ENCODE measurements at regions not wholly inside any gene's neighbourhood (a gene's known extent, or its start where the extent isn't known, plus 50 kb on each side); places are given as distances from the start of the nearest gene placed in this dataset.

DNA sequence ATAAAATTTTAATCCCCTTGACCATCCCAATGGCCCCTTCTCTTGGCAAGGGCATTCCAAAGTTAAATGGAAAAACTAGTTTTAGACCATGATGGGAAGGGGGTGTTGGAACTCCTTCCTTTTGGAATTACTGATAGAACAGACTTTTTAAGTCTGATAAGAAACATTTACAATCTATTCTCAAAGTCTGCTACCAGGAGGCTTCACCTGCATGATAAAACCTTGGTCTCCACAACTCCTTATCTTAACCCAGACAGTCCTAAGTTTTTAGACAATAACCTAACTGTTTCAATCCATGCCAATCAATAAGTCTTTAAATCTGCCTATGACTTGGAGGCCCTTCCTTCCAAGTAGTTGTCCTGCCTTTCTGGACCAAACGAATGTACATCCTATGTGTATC is 63.9 kb upstream of the PGRMC2 start:
- peaks cover 20% of the 10 kb centered on the region for H3K4me1 ChIP-seq (ENCODE audit: insufficient read depth, low read length)
- H3K4me3 ChIP-seq (ENCODE audit: low read length), result no peak overlapping the region
- H2AFZ ChIP-seq (ENCODE audit: low read depth, low read length), result no peak overlapping the region
- H3K36me3 ChIP-seq (ENCODE audit: insufficient read depth, low read length), result no peaks in the 10 kb centered on the region
- H3K27me3 ChIP-seq (ENCODE audit: insufficient read depth, low read length), result no peaks in the 10 kb centered on the region
- H3K9me3 ChIP-seq (ENCODE audit: low read length), result no peaks in the 10 kb centered on the region

GRCh38 chr4:128350449-128351045 is 62.9 kb upstream of the PGRMC2 start:
- H3K27me3 ChIP-seq (ENCODE audit: insufficient read depth, low read length), result no peaks in the 10 kb centered on the region
- no peaks in the 10 kb centered on the region for H3K36me3 ChIP-seq (ENCODE audit: insufficient read depth, low read length)
- H3K9me3 ChIP-seq (ENCODE audit: low read length), result no peaks in the 10 kb centered on the region
- H3K4me1 ChIP-seq (ENCODE audit: insufficient read depth, low read length), result peaks cover 20% of the 10 kb centered on the region
- no peak overlapping the region for H2AFZ ChIP-seq (ENCODE audit: low read depth, low read length)
- H3K4me3 ChIP-seq (ENCODE audit: low read length), result no peak overlapping the region

DNA sequence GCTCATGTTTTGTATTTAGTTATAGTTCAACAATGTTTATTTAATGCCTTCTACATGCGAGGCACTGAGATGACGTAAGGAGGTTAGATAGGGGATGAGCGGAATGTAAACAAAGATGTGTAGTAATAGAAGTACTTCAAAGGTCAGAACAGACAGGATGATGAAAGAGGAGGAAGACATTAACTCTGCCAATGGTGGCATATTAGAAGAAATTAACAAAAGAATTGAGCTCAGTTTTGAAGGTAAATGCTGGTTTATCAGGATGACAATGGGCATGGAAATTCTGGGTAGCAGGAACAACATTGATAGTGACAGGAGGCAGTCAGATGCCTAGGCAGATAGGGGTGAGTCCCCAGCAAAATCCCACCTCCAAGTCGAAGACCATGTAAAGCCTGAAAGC is 62.3 kb upstream of the PGRMC2 start:
- H2AFZ ChIP-seq (ENCODE audit: low read depth, low read length), result no peak overlapping the region
- no peaks in the 10 kb centered on the region for H3K36me3 ChIP-seq (ENCODE audit: insufficient read depth, low read length)
- H3K4me3 ChIP-seq (ENCODE audit: low read length), result no peak overlapping the region
- H3K9me3 ChIP-seq (ENCODE audit: low read length), result no peaks in the 10 kb centered on the region
- H3K27me3 ChIP-seq (ENCODE audit: insufficient read depth, low read length), result no peaks in the 10 kb centered on the region
- peaks cover 14% of the 10 kb centered on the region for H3K4me1 ChIP-seq (ENCODE audit: insufficient read depth, low read length)

DNA sequence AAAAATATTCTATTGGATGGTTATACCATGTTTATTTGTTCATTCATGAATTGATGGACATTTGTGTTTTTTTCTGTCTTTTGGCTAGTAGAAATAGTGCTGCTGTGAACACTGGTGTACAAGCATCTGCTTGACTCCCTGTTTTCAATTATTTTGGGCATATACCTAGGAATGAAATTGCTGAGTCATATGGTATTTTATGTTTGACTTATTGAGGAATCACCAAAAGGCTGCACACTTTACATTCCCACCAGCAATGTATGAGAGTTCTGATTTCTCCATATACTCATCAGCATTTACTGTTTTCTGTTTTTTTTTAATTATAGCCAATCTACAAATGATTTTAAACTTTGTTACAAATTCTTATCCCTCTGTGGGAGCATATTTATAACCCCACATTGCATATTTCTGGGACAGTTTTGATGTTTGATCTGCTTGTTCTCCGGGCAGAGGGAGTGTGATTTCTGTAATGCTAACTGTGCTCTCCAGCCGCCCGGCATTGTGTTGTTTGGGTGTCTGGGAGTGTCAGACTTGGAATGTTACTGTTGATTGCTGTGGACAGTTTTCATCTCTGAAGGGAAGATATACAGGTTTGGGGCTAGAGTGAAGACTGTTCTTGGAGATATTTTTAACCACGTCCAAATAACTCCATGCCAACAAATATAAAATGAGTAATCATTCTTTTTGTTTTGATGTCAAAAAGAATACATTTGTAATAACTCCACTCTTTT is 60.5 kb upstream of the PGRMC2 start:
- no peaks in the 10 kb centered on the region for H3K36me3 ChIP-seq (ENCODE audit: insufficient read depth, low read length)
- H3K4me3 ChIP-seq (ENCODE audit: low read length), result no peak overlapping the region
- H3K9me3 ChIP-seq (ENCODE audit: low read length), result no peaks in the 10 kb centered on the region
- peaks cover 3% of the 10 kb centered on the region for H3K4me1 ChIP-seq (ENCODE audit: insufficient read depth, low read length)
- no peaks in the 10 kb centered on the region for H3K27me3 ChIP-seq (ENCODE audit: insufficient read depth, low read length)
- no peak overlapping the region for H2AFZ ChIP-seq (ENCODE audit: low read depth, low read length)

DNA sequence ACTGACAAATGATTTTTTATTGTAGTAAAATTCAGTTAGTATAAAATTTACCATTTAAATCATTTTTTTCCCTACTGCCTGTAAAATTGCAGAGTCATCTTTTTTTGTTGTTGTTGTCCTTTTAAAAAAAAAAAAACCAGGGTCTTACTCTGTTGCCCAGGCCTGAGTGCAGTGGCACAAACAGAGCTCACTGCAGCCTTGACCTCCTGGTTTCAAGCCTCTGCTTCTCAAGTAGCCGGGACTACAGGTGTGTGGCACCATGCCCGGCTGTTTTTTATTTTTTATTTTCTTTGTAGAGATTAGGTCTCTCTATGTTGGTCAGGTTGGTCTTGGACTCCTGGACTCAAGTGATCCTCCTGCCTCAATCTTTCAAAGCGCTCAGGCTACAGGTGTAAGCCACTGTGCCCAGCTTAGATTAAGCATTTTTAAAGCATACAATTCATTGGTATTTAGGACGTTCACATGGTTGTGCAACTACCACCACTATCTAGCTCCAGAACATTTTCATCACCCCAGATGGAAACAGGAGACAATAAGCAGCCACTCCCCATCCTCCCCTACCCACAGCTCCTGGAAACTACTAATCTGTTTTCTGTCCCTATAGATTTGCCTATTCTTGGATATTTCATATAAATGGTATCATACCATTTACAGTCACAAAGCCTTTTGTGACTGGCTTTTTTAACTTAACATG is 59.7 kb upstream of the PGRMC2 start:
- no peak overlapping the region for H3K4me3 ChIP-seq (ENCODE audit: low read length)
- H3K9me3 ChIP-seq (ENCODE audit: low read length), result no peaks in the 10 kb centered on the region
- H3K27me3 ChIP-seq (ENCODE audit: insufficient read depth, low read length), result no peaks in the 10 kb centered on the region
- H3K36me3 ChIP-seq (ENCODE audit: insufficient read depth, low read length), result no peaks in the 10 kb centered on the region
- H3K4me1 ChIP-seq (ENCODE audit: insufficient read depth, low read length), result peaks cover 11% of the 10 kb centered on the region
- no peak overlapping the region for H2AFZ ChIP-seq (ENCODE audit: low read depth, low read length)

DNA sequence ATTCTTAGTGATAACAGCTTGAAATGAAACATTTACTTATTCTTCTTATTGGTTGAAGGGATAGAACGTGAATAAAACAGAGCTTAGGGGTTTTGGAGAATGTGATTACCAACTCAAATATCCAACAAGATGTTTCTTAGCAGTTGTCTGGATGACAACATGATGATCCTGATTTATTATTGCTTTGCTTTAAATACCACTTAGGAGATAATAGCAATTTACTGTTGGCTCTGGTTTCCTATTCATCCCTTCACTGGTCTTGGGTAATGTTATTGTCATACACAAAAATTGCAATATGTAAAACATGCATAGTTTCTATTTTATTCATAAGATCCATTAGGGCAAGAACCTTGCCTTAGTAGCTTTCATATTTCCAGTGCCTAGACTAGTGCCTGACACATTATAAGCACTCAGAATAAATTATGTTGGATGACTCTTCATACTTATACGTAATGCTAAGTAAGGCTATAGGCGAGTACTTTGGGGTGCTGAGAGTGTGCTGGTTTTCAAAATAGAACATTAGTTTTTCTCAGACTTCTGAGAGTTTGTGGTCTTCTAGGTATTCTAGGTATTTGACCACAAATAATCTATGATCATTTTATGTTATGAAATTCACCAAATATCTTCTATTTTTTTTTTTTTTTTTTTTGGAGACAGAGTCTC is 58.6 kb upstream of the PGRMC2 start:
- no peaks in the 10 kb centered on the region for H3K9me3 ChIP-seq (ENCODE audit: low read length)
- H2AFZ ChIP-seq (ENCODE audit: low read depth, low read length), result no peak overlapping the region
- H3K36me3 ChIP-seq (ENCODE audit: insufficient read depth, low read length), result no peaks in the 10 kb centered on the region
- peaks cover 9% of the 10 kb centered on the region for H3K4me1 ChIP-seq (ENCODE audit: insufficient read depth, low read length)
- no peaks in the 10 kb centered on the region for H3K27me3 ChIP-seq (ENCODE audit: insufficient read depth, low read length)
- H3K4me3 ChIP-seq (ENCODE audit: low read length), result no peak overlapping the region

GRCh38 chr4:128345650-128346049 is 58.0 kb upstream of the PGRMC2 start:
- no peak overlapping the region for H2AFZ ChIP-seq (ENCODE audit: low read depth, low read length)
- H3K4me1 ChIP-seq (ENCODE audit: insufficient read depth, low read length), result peaks cover 9% of the 10 kb centered on the region
- no peak overlapping the region for H3K4me3 ChIP-seq (ENCODE audit: low read length)
- no peaks in the 10 kb centered on the region for H3K27me3 ChIP-seq (ENCODE audit: insufficient read depth, low read length)
- H3K36me3 ChIP-seq (ENCODE audit: insufficient read depth, low read length), result no peaks in the 10 kb centered on the region
- no peaks in the 10 kb centered on the region for H3K9me3 ChIP-seq (ENCODE audit: low read length)

DNA sequence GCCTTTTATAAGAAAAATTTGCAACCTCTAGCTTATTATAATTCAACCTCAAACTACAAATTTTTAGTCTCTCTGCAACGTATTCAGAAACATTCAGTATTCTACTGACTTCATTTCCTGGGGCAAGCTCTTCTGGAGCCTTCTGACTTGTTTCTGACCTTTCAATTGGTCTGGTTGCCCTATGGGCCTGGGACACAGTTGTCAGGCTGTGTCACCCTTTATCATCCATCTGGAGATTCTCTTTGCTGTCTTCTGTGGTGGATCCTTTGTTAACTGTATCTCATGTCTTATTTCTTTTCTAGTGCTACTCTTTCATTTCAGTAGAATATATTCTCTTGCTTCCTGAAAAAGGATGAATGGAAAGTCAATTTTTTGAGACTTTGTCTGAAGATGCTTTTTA is 55.1 kb upstream of the PGRMC2 start:
- no peaks in the 10 kb centered on the region for H3K27me3 ChIP-seq (ENCODE audit: insufficient read depth, low read length)
- H3K9me3 ChIP-seq (ENCODE audit: low read length), result no peaks in the 10 kb centered on the region
- no peaks in the 10 kb centered on the region for H3K36me3 ChIP-seq (ENCODE audit: insufficient read depth, low read length)
- peaks cover 9% of the 10 kb centered on the region for H3K4me1 ChIP-seq (ENCODE audit: insufficient read depth, low read length)
- H3K4me3 ChIP-seq (ENCODE audit: low read length), result no peak overlapping the region
- H2AFZ ChIP-seq (ENCODE audit: low read depth, low read length), result no peak overlapping the region

GRCh38 chr4:128341634-128342033 is 54.0 kb upstream of the PGRMC2 start:
- no peaks in the 10 kb centered on the region for H3K36me3 ChIP-seq (ENCODE audit: insufficient read depth, low read length)
- peaks cover 9% of the 10 kb centered on the region for H3K4me1 ChIP-seq (ENCODE audit: insufficient read depth, low read length)
- no peaks in the 10 kb centered on the region for H3K9me3 ChIP-seq (ENCODE audit: low read length)
- no peak overlapping the region for H2AFZ ChIP-seq (ENCODE audit: low read depth, low read length)
- H3K27me3 ChIP-seq (ENCODE audit: insufficient read depth, low read length), result no peaks in the 10 kb centered on the region
- H3K4me3 ChIP-seq (ENCODE audit: low read length), result no peak overlapping the region

- Histone ChIP-seq H3K36me3 (ENCODE audit: insufficient read depth, low read length) (no peaks in the 10 kb centered on the region), H3K4me3 (ENCODE audit: low read length) (no peak overlapping the region), H3K9me3 (ENCODE audit: low read length) (no peaks in the 10 kb centered on the region), H3K4me1 (ENCODE audit: insufficient read depth, low read length) (peaks cover 9% of the 10 kb centered on the region), H3K27me3 (ENCODE audit: insufficient read depth, low read length) (no peaks in the 10 kb centered on the region), H2AFZ (ENCODE audit: low read depth, low read length) (no peak overlapping the region)
Observed at GRCh38 chr4:128338634-128339355, 51.2 kb upstream of the PGRMC2 start.

GRCh38 chr4:128337863-128338262 is 50.2 kb upstream of the PGRMC2 start:
- peaks cover 5% of the 10 kb centered on the region for H3K4me1 ChIP-seq (ENCODE audit: insufficient read depth, low read length)
- no peak overlapping the region for H3K4me3 ChIP-seq (ENCODE audit: low read length)
- no peak overlapping the region for H2AFZ ChIP-seq (ENCODE audit: low read depth, low read length)
- H3K36me3 ChIP-seq (ENCODE audit: insufficient read depth, low read length), result no peaks in the 10 kb centered on the region
- H3K9me3 ChIP-seq (ENCODE audit: low read length), result no peaks in the 10 kb centered on the region
- H3K27me3 ChIP-seq (ENCODE audit: insufficient read depth, low read length), result no peaks in the 10 kb centered on the region

Data from neuron (in vitro differentiated cells).